Psoas muscle (tissue), 7 donors: ENCODE measurements at regions not wholly inside any gene's neighbourhood (a gene's known extent, or its start where the extent isn't known, plus 50 kb on each side); places are given as distances from the start of the nearest gene placed in this dataset.

Experiments used
- ATAC-seq, 4 donors: fragments of 200-7000 bp; cut with Tn5 transposase; one replicate each; pipeline ENCODE4 v1.9.1; 2020; ENCODE audit warnings: moderate library complexity in 3 of 4, mild to moderate bottlenecking in 2 of 4
- DNase-seq, 2 donors: peaks; one replicate each; pipeline ENCODE4 v3.0.0-alpha.2; 2020
- H3K27ac ChIP-seq: fragments of 200-600 bp; one replicate; pipeline ENCODE4 v1.8.0; 2022
- H3K27me3 ChIP-seq, 3 donors: fragments of 200-600 bp in 1 of 3; one replicate each; pipeline versions ENCODE4 v1.6.1 to v1.8.0; 2013 to 2022; ENCODE audit warnings: low read length in 2 of 3, mild to moderate bottlenecking in 2 of 3, moderate library complexity in 1 of 3; ENCODE audit not compliant: insufficient read depth in 3 of 3
- H3K36me3 ChIP-seq, 2 donors: fragments of 200-600 bp in 1 of 2; one replicate each; pipeline versions ENCODE4 v1.6.1 to v1.8.0; 2013 to 2022; ENCODE audit warnings: low read depth in 1 of 2, mild to moderate bottlenecking in 1 of 2, moderate library complexity in 1 of 2; ENCODE audit not compliant: insufficient read depth in 1 of 2
- H3K4me1 ChIP-seq: fragments of 200-600 bp; one replicate; pipeline ENCODE4 v1.8.0; 2022
- H3K4me3 ChIP-seq: fragments of 200-600 bp; one replicate; pipeline ENCODE4 v1.8.0; 2022; ENCODE audit warnings: mild to moderate bottlenecking
- H3K9me3 ChIP-seq: fragments of 200-600 bp; one replicate; pipeline ENCODE4 v1.8.0; 2022
- WGBS, 3 donors: extraction: QIAGEN DNeasy Blood & Tissue Kit; methylation state at CpG; one replicate each; pipeline versions ENCODE4 v1.1.6 to v1.1.7; 2013; 5-methylcytosine and 5-hydroxymethylcytosine counted together
- intact Hi-C, 2 donors: fragments of 100-400 bp; cut with DNase I; formaldehyde crosslinking; loops; one replicate each; pipeline versions ENCODE4 v1.11.0 to v1.14.2; 2022
- TF ChIP-seq, protein P1 (sequence below): fragments of 200-600 bp; IDR thresholded peaks from one replicate; pipeline ENCODE4 v1.8.0; 2022; ENCODE audit warnings: antibody characterized with exemption
- donor health status: healthy with polysubstance abuse.
- donor health status: DM: no; HTN: no; CAD: no; lungs with moderate emphysema.
- donor health status: Bipolar disorder and iron deficiency.
- donor health status: healthy.
- donor health status: DM: yes; HTN: yes; CAD: no.
- donor health status: DM: no; HTN: no; CAD: no.
- donor health status: DM: yes; HTN: yes; CAD: no.

- 74 to 82% (median 78%) methylated on average over 3 of the region's 3 CpGs for WGBS, 3 donors
- no peak overlapping the region for H3K4me3 ChIP-seq
- ATAC-seq: no peak
- intact Hi-C loops: no loop called here
- H3K36me3 ChIP-seq: no peaks in the 10 kb centered on the region
- no peak overlapping the region for H3K27ac ChIP-seq
- TF ChIP-seq, protein P1, sequence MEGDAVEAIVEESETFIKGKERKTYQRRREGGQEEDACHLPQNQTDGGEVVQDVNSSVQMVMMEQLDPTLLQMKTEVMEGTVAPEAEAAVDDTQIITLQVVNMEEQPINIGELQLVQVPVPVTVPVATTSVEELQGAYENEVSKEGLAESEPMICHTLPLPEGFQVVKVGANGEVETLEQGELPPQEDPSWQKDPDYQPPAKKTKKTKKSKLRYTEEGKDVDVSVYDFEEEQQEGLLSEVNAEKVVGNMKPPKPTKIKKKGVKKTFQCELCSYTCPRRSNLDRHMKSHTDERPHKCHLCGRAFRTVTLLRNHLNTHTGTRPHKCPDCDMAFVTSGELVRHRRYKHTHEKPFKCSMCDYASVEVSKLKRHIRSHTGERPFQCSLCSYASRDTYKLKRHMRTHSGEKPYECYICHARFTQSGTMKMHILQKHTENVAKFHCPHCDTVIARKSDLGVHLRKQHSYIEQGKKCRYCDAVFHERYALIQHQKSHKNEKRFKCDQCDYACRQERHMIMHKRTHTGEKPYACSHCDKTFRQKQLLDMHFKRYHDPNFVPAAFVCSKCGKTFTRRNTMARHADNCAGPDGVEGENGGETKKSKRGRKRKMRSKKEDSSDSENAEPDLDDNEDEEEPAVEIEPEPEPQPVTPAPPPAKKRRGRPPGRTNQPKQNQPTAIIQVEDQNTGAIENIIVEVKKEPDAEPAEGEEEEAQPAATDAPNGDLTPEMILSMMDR: no peak
- no peaks in the 10 kb centered on the region for H3K27me3 ChIP-seq
- no peaks in the 10 kb centered on the region for H3K4me1 ChIP-seq
- no peak for DNase-seq
- H3K9me3 ChIP-seq: no peaks in the 10 kb centered on the region
Observed at GRCh38 chr20:7124120-7124519, 356.6 kb downstream of the BMP2 start.

GRCh38 chr20:7136886-7137285 is 369.4 kb downstream of the BMP2 start:
- TF ChIP-seq, protein P1: no peak
- Histone ChIP-seq H3K4me3 (no peak overlapping the region), H3K36me3 (no peaks in the 10 kb centered on the region), H3K27me3 (no peaks in the 10 kb centered on the region), H3K27ac (no peak overlapping the region), H3K9me3 (no peaks in the 10 kb centered on the region), H3K4me1 (no peaks in the 10 kb centered on the region)
- WGBS, 3 donors: 86 to 98% (median 92%) methylated on average over 1 of the region's 1 CpG
- ATAC-seq (no peak), DNase-seq (no peak)
- intact Hi-C loops: no loop called here

DNA sequence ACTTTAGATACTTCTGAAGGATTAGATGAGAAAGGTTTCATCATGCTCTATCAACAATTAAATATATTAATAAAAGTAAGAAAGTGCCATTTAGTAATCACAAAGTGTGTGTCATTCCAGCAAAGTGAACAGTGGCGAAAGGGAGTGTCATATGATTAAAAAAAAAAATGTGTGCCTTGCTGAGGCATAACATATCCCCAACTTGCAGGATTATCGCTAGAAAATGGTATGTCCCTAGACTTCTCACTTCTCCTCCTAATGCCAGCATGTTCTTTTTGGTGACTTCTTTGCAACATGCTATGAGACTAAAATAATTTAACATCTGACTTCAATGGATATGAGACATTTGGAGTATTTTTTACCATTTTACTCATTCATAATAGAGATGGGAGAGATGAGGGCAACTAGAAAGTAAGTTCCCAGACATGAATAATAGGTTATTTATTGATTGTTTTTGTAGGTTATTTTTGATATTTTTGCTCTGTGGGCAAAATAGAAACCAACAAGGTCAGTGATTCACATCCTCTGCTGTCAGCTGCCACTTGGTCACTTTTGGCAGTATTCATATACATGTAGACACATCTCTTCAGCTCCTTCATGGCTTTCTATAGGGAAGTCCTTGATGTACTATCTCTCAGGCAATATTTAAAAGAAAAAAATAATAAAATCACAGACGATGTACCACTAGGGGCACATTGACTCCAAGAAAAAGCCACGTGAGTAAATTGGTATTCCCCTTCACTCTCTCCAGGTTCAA is 370.1 kb downstream of the BMP2 start:
- Histone ChIP-seq H3K9me3 (no peaks in the 10 kb centered on the region), H3K36me3 (no peaks in the 10 kb centered on the region), H3K4me3 (no peak overlapping the region), H3K27me3 (no peaks in the 10 kb centered on the region), H3K27ac (no peak overlapping the region), H3K4me1 (no peaks in the 10 kb centered on the region)
- DNase-seq: no peak
- ATAC-seq: no peak
- 73 to 75% (median 73%) methylated on average over 4 of the region's 4 CpGs for WGBS, 3 donors
- intact Hi-C loops: no loop called here
- TF ChIP-seq, protein P1: no peak

- H3K36me3 ChIP-seq: no peaks in the 10 kb centered on the region
- 47 to 54% (median 52%) methylated on average over 2 of the region's 2 CpGs for WGBS, 3 donors
- ATAC-seq (no peak), DNase-seq (no peak)
- TF ChIP-seq, protein P1: no peak
- no peaks in the 10 kb centered on the region for H3K4me1 ChIP-seq
- intact Hi-C loops: no loop called here
- H3K27ac ChIP-seq: no peak overlapping the region
- H3K9me3 ChIP-seq: no peaks in the 10 kb centered on the region
- H3K4me3 ChIP-seq: no peak overlapping the region
- H3K27me3 ChIP-seq: no peaks in the 10 kb centered on the region
Observed at GRCh38 chr20:7144464-7144863, 377.0 kb downstream of the BMP2 start.
